Endodermal cell (in vitro differentiated cells): ENCODE measurements at regions not wholly inside any gene's neighbourhood (a gene's known extent, or its start where the extent isn't known, plus 50 kb on each side); places are given as distances from the start of the nearest gene placed in this dataset.
A peak's percentile ranks its signal among the peaks of the same experiment; 100 is the strongest.

Experiments
- DNase-seq: peaks from one replicate; pipeline ENCODE4 v3.0.0-alpha.2; 2017
- H3K27ac ChIP-seq: 2 replicates; pipeline ENCODE4 v1.5.1; 2013; ENCODE audit warnings: mild to moderate bottlenecking, low read depth, low read length, moderate library complexity
- H3K27me3 ChIP-seq: 2 replicates; pipeline ENCODE4 v1.6.1; 2013; ENCODE audit warnings: mild to moderate bottlenecking, low read length, moderate library complexity; ENCODE audit not compliant: insufficient read depth, control insufficient read depth, poor library complexity, severe bottlenecking
- H3K36me3 ChIP-seq: 2 replicates; pipeline ENCODE4 v1.7.0; 2013; ENCODE audit warnings: mild to moderate bottlenecking, low read length, moderate library complexity; ENCODE audit not compliant: control insufficient read depth, insufficient read depth
- H3K4me1 ChIP-seq: one replicate; pipeline ENCODE4 v1.7.0; 2013; ENCODE audit warnings: low read length; ENCODE audit not compliant: control insufficient read depth, insufficient read depth
- H3K4me3 ChIP-seq: 2 replicates; pipeline ENCODE4 v1.5.1; 2013; ENCODE audit warnings: mild to moderate bottlenecking, low read length, moderate library complexity
- H3K9ac ChIP-seq: 2 replicates; pipeline ENCODE4 v1.6.1; 2013; ENCODE audit warnings: mild to moderate bottlenecking, low read length, moderate library complexity; ENCODE audit not compliant: poor library complexity, severe bottlenecking; ENCODE audit errors: extremely low read depth
- H3K9me3 ChIP-seq: 2 replicates; pipeline ENCODE4 v1.6.1; 2013; ENCODE audit warnings: mild to moderate bottlenecking, low read length, moderate library complexity; ENCODE audit not compliant: control insufficient read depth
- H3K27ac Mint-ChIP-seq: 2 replicates; pipeline ENCODE4 v1.8.0; 2020; ENCODE audit warnings: mixed read lengths
- H3K27me3 Mint-ChIP-seq: 2 replicates; pipeline ENCODE4 v1.8.0; 2021; ENCODE audit warnings: mild to moderate bottlenecking, mixed read lengths; ENCODE audit not compliant: insufficient read depth
- H3K36me3 Mint-ChIP-seq: 2 replicates; pipeline ENCODE4 v1.8.0; 2020; ENCODE audit warnings: low read depth, mixed read lengths
- H3K4me1 Mint-ChIP-seq: 2 replicates; pipeline ENCODE4 v1.8.0; 2020; ENCODE audit warnings: mixed read lengths
- H3K4me3 Mint-ChIP-seq: 2 replicates; pipeline ENCODE4 v1.8.0; 2020; ENCODE audit warnings: mild to moderate bottlenecking, moderate library complexity, mixed read lengths
- H3K9me3 Mint-ChIP-seq: 2 replicates; pipeline ENCODE4 v1.8.0; 2020; ENCODE audit warnings: mild to moderate bottlenecking, mixed read lengths
- WGBS, 2 experiments: methylation state at CpG; one replicate each; pipeline versions ENCODE4 v1.1.5 to v1.1.7; 2013; ENCODE audit warnings: missing lambda C conversion rate in 2 of 2, mixed read lengths in 1 of 2; ENCODE audit not compliant: insufficient coverage in 1 of 2, insufficient read length in 1 of 2; 5-methylcytosine and 5-hydroxymethylcytosine counted together
- TF ChIP-seq, protein P1 (sequence below): fragments of 200-600 bp; sonication (generic); conservative IDR thresholded peaks from 2 replicates; pipeline ENCODE4 v1.5.0; 2021; ENCODE audit warnings: antibody characterized with exemption, mild to moderate bottlenecking

DNA sequence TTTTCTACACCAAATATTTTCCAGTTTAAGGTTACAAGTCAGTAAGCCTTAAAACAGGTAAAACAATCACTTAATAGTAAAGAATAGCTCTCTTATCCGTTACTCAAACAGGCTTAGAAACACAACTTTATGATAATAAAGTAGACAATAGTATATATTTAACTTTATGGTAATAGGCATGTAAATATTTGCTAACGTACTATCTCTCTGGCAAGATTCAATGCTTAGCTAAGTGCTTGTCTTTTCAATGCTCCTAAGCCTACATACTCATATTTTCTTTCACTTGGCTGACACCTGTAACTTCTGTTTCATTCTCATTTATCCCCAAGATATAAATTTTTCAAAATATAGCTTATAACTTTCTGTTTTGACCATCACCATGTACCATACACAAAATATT lies 358.2 kb downstream of the HTR1B start:
- H3K27ac ChIP-seq = no peak overlapping the region
- Mint-ChIP-seq H3K36me3 (no peaks in the 10 kb centered on the region), H3K4me1 (peaks cover 30% of the 10 kb centered on the region), H3K27ac (no peak overlapping the region), H3K9me3 (no peaks in the 10 kb centered on the region), H3K27me3 (no peaks in the 10 kb centered on the region), H3K4me3 (no peak overlapping the region)
- peak overlapping the region; percentile 28 for H3K4me3 ChIP-seq
- H3K27me3 ChIP-seq = no peaks in the 10 kb centered on the region
- 86% methylated on average over 1 of the region's 2 CpGs; no CpG with 5 or more reads in 1 of the 2 experiments for WGBS, 2 experiments
- H3K36me3 ChIP-seq = no peaks in the 10 kb centered on the region
- no peaks in the 10 kb centered on the region for H3K4me1 ChIP-seq
- TF ChIP-seq, protein P1, sequence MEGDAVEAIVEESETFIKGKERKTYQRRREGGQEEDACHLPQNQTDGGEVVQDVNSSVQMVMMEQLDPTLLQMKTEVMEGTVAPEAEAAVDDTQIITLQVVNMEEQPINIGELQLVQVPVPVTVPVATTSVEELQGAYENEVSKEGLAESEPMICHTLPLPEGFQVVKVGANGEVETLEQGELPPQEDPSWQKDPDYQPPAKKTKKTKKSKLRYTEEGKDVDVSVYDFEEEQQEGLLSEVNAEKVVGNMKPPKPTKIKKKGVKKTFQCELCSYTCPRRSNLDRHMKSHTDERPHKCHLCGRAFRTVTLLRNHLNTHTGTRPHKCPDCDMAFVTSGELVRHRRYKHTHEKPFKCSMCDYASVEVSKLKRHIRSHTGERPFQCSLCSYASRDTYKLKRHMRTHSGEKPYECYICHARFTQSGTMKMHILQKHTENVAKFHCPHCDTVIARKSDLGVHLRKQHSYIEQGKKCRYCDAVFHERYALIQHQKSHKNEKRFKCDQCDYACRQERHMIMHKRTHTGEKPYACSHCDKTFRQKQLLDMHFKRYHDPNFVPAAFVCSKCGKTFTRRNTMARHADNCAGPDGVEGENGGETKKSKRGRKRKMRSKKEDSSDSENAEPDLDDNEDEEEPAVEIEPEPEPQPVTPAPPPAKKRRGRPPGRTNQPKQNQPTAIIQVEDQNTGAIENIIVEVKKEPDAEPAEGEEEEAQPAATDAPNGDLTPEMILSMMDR = no peak
- H3K9me3 ChIP-seq = no peaks in the 10 kb centered on the region
- H3K9ac ChIP-seq = no peak overlapping the region
- DNase-seq = no peak

DNA sequence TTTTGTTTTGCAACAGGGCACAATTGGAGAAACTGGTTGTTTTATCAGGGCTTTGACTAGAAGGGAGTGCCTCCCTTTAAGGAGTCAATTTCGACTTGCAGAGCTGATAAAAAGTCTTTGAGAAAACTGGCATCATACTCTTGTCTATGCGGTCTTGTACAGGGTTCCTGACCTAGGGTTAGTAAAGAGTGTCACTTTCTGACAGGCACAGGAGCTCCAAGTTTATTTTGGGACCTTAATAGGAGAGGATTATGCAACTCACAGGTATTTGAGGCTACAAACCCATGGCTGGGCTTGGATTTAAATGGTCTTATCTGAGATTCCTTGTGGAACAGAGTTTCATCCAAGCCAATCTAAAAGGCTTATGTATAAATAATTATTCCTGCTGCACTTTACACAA lies 365.4 kb downstream of the HTR1B start:
- no peaks in the 10 kb centered on the region for H3K4me1 ChIP-seq
- TF ChIP-seq, protein P1 = no peak
- no peak for DNase-seq
- no peaks in the 10 kb centered on the region for H3K36me3 Mint-ChIP-seq
- H3K9me3 ChIP-seq = no peaks in the 10 kb centered on the region
- H3K9ac ChIP-seq = no peak overlapping the region
- no peaks in the 10 kb centered on the region for H3K36me3 ChIP-seq
- H3K9me3 Mint-ChIP-seq = no peaks in the 10 kb centered on the region
- no peaks in the 10 kb centered on the region for H3K27me3 Mint-ChIP-seq
- 96 to 100% methylated on average over 2 of the region's 2 CpGs for WGBS, 2 experiments
- peaks cover 38% of the 10 kb centered on the region for H3K4me1 Mint-ChIP-seq
- no peak overlapping the region for H3K4me3 ChIP-seq
- H3K27me3 ChIP-seq = no peaks in the 10 kb centered on the region
- no peak overlapping the region for H3K4me3 Mint-ChIP-seq
- no peak overlapping the region for H3K27ac ChIP-seq
- H3K27ac Mint-ChIP-seq = no peak overlapping the region

DNA sequence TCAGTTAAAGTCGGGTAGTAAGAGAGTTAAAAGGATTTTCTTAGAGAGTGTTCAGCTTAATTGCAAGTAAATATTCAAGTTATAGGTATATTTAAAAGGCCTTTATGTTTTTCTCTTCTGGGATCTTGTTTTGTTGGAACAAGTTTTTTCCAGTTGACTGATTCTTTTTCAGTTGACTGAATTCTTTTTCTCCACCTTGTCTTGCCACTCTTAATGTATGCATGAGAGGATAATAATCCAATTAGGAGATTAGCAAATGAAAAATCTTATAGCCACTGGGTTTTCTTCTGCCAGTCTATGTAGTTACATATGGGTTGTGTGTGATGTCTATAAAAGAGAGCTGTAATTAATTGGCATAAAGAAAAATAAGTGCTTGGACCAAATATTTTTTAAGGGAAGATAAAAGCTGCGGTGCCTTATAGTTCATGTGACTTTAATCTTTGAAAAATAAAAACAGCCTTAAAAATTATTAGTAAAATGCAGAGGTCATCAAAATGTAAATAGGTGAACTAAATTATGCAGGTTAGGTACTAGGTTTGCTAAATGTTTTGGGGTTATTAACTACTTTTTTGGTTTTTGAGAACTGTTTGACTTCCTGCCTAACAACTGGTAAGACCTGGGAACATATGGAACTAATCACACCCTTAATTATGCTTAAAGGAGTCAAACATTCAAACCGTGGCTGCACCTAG lies 367.2 kb downstream of the HTR1B start:
- H3K9me3 ChIP-seq = no peaks in the 10 kb centered on the region
- H3K27me3 ChIP-seq = no peaks in the 10 kb centered on the region
- peaks cover 33% of the 10 kb centered on the region for H3K4me1 Mint-ChIP-seq
- H3K36me3 Mint-ChIP-seq = no peaks in the 10 kb centered on the region
- H3K36me3 ChIP-seq = no peaks in the 10 kb centered on the region
- no peak overlapping the region for H3K27ac Mint-ChIP-seq
- no peak for DNase-seq
- H3K4me1 ChIP-seq = no peaks in the 10 kb centered on the region
- H3K9me3 Mint-ChIP-seq = no peaks in the 10 kb centered on the region
- no peak overlapping the region for H3K4me3 ChIP-seq
- 82 to 100% methylated on average over 1 to 3 of the region's 3 CpGs for WGBS, 2 experiments
- no peak overlapping the region for H3K9ac ChIP-seq
- H3K27ac ChIP-seq = no peak overlapping the region
- H3K4me3 Mint-ChIP-seq = no peak overlapping the region
- no peaks in the 10 kb centered on the region for H3K27me3 Mint-ChIP-seq
- TF ChIP-seq, protein P1 = no peak
